ENCODE measurements at regions not wholly inside any gene's neighbourhood (a gene's known extent, or its start where the extent isn't known, plus 50 kb on each side); places are given as distances from the start of the nearest gene placed in this dataset.

DNA sequence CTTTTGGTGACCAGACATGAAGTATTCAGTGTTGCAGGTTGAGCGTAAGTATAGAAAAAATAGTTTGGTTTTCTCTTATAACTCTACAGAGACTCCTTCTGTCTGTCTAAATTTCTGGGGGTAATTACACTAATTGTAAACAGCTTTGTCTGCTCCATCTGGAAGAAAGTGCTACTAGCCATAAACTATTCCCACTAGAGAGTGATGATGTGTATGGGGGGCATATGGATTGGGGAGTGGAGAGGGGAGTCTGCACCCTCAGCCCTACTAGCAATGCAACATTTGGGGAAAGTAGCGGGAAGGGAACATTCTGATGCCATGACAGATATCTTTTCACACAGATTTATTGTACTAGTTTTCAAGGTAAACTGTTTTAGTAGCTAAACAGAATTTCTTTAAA lies 549.7 kb downstream of the TRIML1 start:
- CTCF ChIA-PET = no interaction called here

DNA sequence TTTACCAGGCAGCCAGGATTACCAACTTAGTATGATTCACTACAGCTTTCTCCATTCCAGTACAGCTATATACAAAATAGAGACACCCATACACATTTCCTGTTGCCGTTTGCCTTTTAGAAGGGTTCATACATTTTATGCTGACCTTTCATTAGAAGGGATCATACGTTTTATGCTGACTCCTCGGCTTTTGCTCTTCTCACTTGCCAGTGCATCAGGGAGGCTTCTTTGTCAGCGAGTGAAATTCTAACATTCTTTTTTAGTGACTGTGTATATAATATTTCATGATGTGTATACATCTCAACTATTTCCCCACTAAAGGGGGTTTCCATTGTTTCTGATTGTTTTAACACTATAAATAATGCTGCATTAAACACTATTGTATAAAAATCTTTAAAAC lies 552.6 kb downstream of the TRIML1 start:
- POLR2A ChIA-PET (ENCODE audit: unreplicated experiment) = no interaction called here
- CTCF ChIA-PET = no interaction called here
- peak; percentile 3 for DNase-seq

More for the DNA sequence above, 549.7 kb downstream of the TRIML1 start:
- no peaks in the 10 kb centered on the region for H3F3A ChIP-seq (ENCODE audit: low read length, unreplicated experiment)
- intact Hi-C loops (cut with micrococcal nuclease) = no loop called here
- no peaks in the 10 kb centered on the region for H3K9me3 ChIP-seq (ENCODE audit: low read length)
- no peaks in the 10 kb centered on the region for H3K9me2 ChIP-seq (replicated peaks; ENCODE audit: low read length)
- no peak overlapping the region for H3K27ac ChIP-seq (ENCODE audit: low read length)
- no peak overlapping the region for H3K4me3 ChIP-seq (ENCODE audit: low read length)
- BruUV-seq (replicated peaks) = no TSS peak
- H3K4me2 ChIP-seq (ENCODE audit: low read length) = no peak overlapping the region
- no peak overlapping the region for H2AFZ ChIP-seq (ENCODE audit: low read length)
- H3K79me2 ChIP-seq (ENCODE audit: low read length) = no peaks in the 10 kb centered on the region
- H4K20me1 ChIP-seq (ENCODE audit: low read length) = no peaks in the 10 kb centered on the region
- H3K9ac ChIP-seq (ENCODE audit: low read length) = no peak overlapping the region
- no peak for ATAC-seq
- no peaks in the 10 kb centered on the region for H3K36me3 ChIP-seq (ENCODE audit: low read depth, low read length)
- H3K27me3 ChIP-seq (ENCODE audit: low read length) = no peaks in the 10 kb centered on the region
- H3K4me1 ChIP-seq (ENCODE audit: insufficient read depth, low read length) = no peaks in the 10 kb centered on the region
- TF ChIP-seq EZH2 (IDR thresholded peaks at IDR 0.05; ENCODE audit: low read length, unreplicated experiment) (no peak), EZH2phosphoT487 (IDR thresholded peaks at IDR 0.05; ENCODE audit: borderline replicate concordance, low read length) (no peak)
- TF ChIP-seq, protein P1, sequence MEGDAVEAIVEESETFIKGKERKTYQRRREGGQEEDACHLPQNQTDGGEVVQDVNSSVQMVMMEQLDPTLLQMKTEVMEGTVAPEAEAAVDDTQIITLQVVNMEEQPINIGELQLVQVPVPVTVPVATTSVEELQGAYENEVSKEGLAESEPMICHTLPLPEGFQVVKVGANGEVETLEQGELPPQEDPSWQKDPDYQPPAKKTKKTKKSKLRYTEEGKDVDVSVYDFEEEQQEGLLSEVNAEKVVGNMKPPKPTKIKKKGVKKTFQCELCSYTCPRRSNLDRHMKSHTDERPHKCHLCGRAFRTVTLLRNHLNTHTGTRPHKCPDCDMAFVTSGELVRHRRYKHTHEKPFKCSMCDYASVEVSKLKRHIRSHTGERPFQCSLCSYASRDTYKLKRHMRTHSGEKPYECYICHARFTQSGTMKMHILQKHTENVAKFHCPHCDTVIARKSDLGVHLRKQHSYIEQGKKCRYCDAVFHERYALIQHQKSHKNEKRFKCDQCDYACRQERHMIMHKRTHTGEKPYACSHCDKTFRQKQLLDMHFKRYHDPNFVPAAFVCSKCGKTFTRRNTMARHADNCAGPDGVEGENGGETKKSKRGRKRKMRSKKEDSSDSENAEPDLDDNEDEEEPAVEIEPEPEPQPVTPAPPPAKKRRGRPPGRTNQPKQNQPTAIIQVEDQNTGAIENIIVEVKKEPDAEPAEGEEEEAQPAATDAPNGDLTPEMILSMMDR (conservative IDR thresholded peaks at IDR 0.05; ENCODE audit: low read depth, low read length) = no peak
- no peak for DNase-seq
- POLR2A ChIA-PET (ENCODE audit: unreplicated experiment) = no interaction called here

DNA sequence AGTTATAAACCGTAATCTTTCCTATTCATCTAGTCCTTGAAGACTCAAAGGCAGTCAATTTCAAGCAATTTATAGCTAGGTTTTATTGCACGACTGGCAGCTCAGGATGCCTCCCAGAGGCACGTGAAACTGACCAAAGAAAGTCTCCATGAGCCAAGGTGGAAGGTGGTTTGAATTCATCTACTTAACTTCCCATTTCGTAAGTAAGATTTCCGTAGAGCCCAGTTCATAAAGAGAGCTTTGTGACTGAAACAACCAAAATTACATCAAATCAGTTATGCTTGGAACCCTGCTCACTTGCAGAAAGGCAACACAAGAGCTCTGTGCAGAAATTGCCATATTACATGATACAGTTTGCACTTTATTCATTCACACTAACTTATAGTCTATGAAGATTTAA lies 556.0 kb downstream of the TRIML1 start:
- BruUV-seq (replicated peaks) = no TSS peak
- POLR2A ChIA-PET (ENCODE audit: unreplicated experiment) = no interaction called here

More for the DNA sequence above, 552.6 kb downstream of the TRIML1 start:
- Histone ChIP-seq H2AFZ (ENCODE audit: low read length) (no peak overlapping the region), H3K9me2 (replicated peaks; ENCODE audit: low read length) (no peaks in the 10 kb centered on the region), H3K9me3 (ENCODE audit: low read length) (no peaks in the 10 kb centered on the region), H4K20me1 (ENCODE audit: low read length) (no peaks in the 10 kb centered on the region), H3K27me3 (ENCODE audit: low read length) (no peaks in the 10 kb centered on the region), H3K4me3 (ENCODE audit: low read length) (no peak overlapping the region), H3K9ac (ENCODE audit: low read length) (no peak overlapping the region), H3K36me3 (ENCODE audit: low read depth, low read length) (no peaks in the 10 kb centered on the region), H3K4me1 (ENCODE audit: insufficient read depth, low read length) (no peaks in the 10 kb centered on the region), H3K27ac (ENCODE audit: low read length) (no peak overlapping the region), H3K79me2 (ENCODE audit: low read length) (no peaks in the 10 kb centered on the region), H3F3A (ENCODE audit: low read length, unreplicated experiment) (no peaks in the 10 kb centered on the region), H3K4me2 (ENCODE audit: low read length) (no peak overlapping the region)
- no peak for ATAC-seq
- BruUV-seq (replicated peaks) = no TSS peak
- intact Hi-C loops (cut with micrococcal nuclease) = no loop called here
- no peak for TF ChIP-seq EZH2 (IDR thresholded peaks at IDR 0.05; ENCODE audit: low read length, unreplicated experiment)
- no peak for TF ChIP-seq EZH2phosphoT487 (IDR thresholded peaks at IDR 0.05; ENCODE audit: borderline replicate concordance, low read length)
- TF ChIP-seq, protein P1 (conservative IDR thresholded peaks at IDR 0.05; ENCODE audit: low read depth, low read length) = no peak

More for the DNA sequence above, 556.0 kb downstream of the TRIML1 start:
- no peaks in the 10 kb centered on the region for H3K27me3 ChIP-seq (ENCODE audit: low read length)
- no peaks in the 10 kb centered on the region for H4K20me1 ChIP-seq (ENCODE audit: low read length)
- intact Hi-C loops (cut with micrococcal nuclease) = no loop called here
- no peak overlapping the region for H3K9ac ChIP-seq (ENCODE audit: low read length)
- no peaks in the 10 kb centered on the region for H3K9me2 ChIP-seq (replicated peaks; ENCODE audit: low read length)
- DNase-seq = no peak
- no peaks in the 10 kb centered on the region for H3K79me2 ChIP-seq (ENCODE audit: low read length)
- H3K9me3 ChIP-seq (ENCODE audit: low read length) = no peaks in the 10 kb centered on the region
- no peak overlapping the region for H2AFZ ChIP-seq (ENCODE audit: low read length)
- H3K4me2 ChIP-seq (ENCODE audit: low read length) = no peak overlapping the region
- no peaks in the 10 kb centered on the region for H3F3A ChIP-seq (ENCODE audit: low read length, unreplicated experiment)
- ATAC-seq = no peak
- no peaks in the 10 kb centered on the region for H3K4me1 ChIP-seq (ENCODE audit: insufficient read depth, low read length)
- H3K36me3 ChIP-seq (ENCODE audit: low read depth, low read length) = no peaks in the 10 kb centered on the region
- no peak overlapping the region for H3K27ac ChIP-seq (ENCODE audit: low read length)
- TF ChIP-seq EZH2 (IDR thresholded peaks at IDR 0.05; ENCODE audit: low read length, unreplicated experiment) (no peak), EZH2phosphoT487 (IDR thresholded peaks at IDR 0.05; ENCODE audit: borderline replicate concordance, low read length) (no peak)
- TF ChIP-seq, protein P1 (conservative IDR thresholded peaks at IDR 0.05; ENCODE audit: low read depth, low read length) = no peak
- CTCF ChIA-PET = no interaction called here
- no peak overlapping the region for H3K4me3 ChIP-seq (ENCODE audit: low read length)

Data from PC-3 (cell line).